CD14-positive monocyte (primary cell): ENCODE measurements at regions not wholly inside any gene's neighbourhood (a gene's known extent, or its start where the extent isn't known, plus 50 kb on each side); places are given as distances from the start of the nearest gene placed in this dataset.

ENCODE experiments used
- DNase-seq, 3 donors: peaks; one replicate each; pipeline ENCODE4 v3.0.0-alpha.2; 2011 to 2022
- H2AFZ ChIP-seq: 2 replicates; pipeline ENCODE4 v1.6.0; 2012; ENCODE audit warnings: mild to moderate bottlenecking, low read depth, low read length, inconsistent platforms; ENCODE audit not compliant: insufficient read depth, poor library complexity, severe bottlenecking
- H3K27ac ChIP-seq, 2 donors: 1 replicate in 1 of 2; 2 replicates in 1 of 2; pipeline ENCODE4 v1.5.1; 2012 to 2013; ENCODE audit warnings: low read length in 2 of 2, control low read depth in 1 of 2, inconsistent platforms in 1 of 2, low read depth in 1 of 2, mild to moderate bottlenecking in 1 of 2
- H3K27me3 ChIP-seq, 2 donors: one replicate each; pipeline versions ENCODE4 v1.6.0 to v1.6.1; 2011 to 2013; ENCODE audit warnings: low read length in 2 of 2; ENCODE audit not compliant: control insufficient read depth in 2 of 2, insufficient read depth in 2 of 2
- H3K36me3 ChIP-seq, 2 donors: replicated peaks in 1 of 2; 1 replicate in 1 of 2; 2 replicates in 1 of 2; pipeline versions ENCODE4 v1.5.1 to v1.6.1; 2012 to 2013; ENCODE audit warnings: low read length in 2 of 2, control low read depth in 1 of 2, inconsistent platforms in 1 of 2, mild to moderate bottlenecking in 1 of 2; ENCODE audit not compliant: insufficient read depth in 2 of 2, control insufficient read depth in 1 of 2
- H3K4me1 ChIP-seq, 2 donors: 1 replicate in 1 of 2; 2 replicates in 1 of 2; pipeline versions ENCODE4 v1.5.1 to v1.6.1; 2012 to 2013; ENCODE audit warnings: low read length in 2 of 2, control low read depth in 1 of 2, inconsistent platforms in 1 of 2, mild to moderate bottlenecking in 1 of 2, moderate library complexity in 1 of 2; ENCODE audit not compliant: insufficient read depth in 2 of 2, control insufficient read depth in 1 of 2
- H3K4me2 ChIP-seq: replicated peaks from 2 replicates; pipeline ENCODE3; 2012; ENCODE audit warnings: low read length, moderate library complexity, mild to moderate bottlenecking; ENCODE audit not compliant: poor library complexity, severe bottlenecking; ENCODE audit errors: extremely low read depth
- H3K4me3 ChIP-seq, 3 experiments: fragments of 200-600 bp in 1 of 3; sonication (generic) in 1 of 3; replicated peaks in 1 of 3; 1 replicate in 2 of 3; 2 replicates in 1 of 3; pipeline ENCODE4 v1.5.1; 2011 to 2013; ENCODE audit warnings: low read length in 3 of 3, mild to moderate bottlenecking in 3 of 3, control low read depth in 2 of 3, low read depth in 2 of 3, inconsistent platforms in 1 of 3, moderate library complexity in 1 of 3
- H3K79me2 ChIP-seq: 2 replicates; pipeline ENCODE4 v1.6.0; 2012; ENCODE audit warnings: mild to moderate bottlenecking, control low read depth, inconsistent platforms, low read length, moderate library complexity; ENCODE audit not compliant: insufficient read depth
- H3K9ac ChIP-seq: 2 replicates; pipeline ENCODE4 v1.6.0; 2017; ENCODE audit warnings: low read length, mild to moderate bottlenecking; ENCODE audit not compliant: insufficient read depth, poor library complexity, severe bottlenecking
- H3K9me3 ChIP-seq, 2 donors: replicated peaks in 1 of 2; 1 replicate in 1 of 2; 2 replicates in 1 of 2; pipeline versions ENCODE4 v1.5.1 to v1.6.1; 2012 to 2013; ENCODE audit warnings: low read length in 2 of 2, control low read depth in 1 of 2; ENCODE audit not compliant: control insufficient read depth in 1 of 2, insufficient read depth in 1 of 2
- H4K20me1 ChIP-seq: 2 replicates; pipeline ENCODE4 v1.6.0; 2012; ENCODE audit warnings: mild to moderate bottlenecking, low read length, control low read depth, moderate library complexity; ENCODE audit not compliant: insufficient read depth
- H3K27ac Mint-ChIP-seq, 7 donors: one replicate each; pipeline ENCODE4 v1.8.0; 2020; ENCODE audit warnings: mild to moderate bottlenecking in 7 of 7, mixed read lengths in 7 of 7, moderate library complexity in 6 of 7, inconsistent platforms in 2 of 7
- H3K27me3 Mint-ChIP-seq, 3 donors: one replicate each; pipeline ENCODE4 v1.8.0; 2021 to 2022; ENCODE audit warnings: low read depth in 3 of 3, mild to moderate bottlenecking in 3 of 3, mixed read lengths in 3 of 3, moderate library complexity in 3 of 3, inconsistent platforms in 1 of 3
- H3K36me3 Mint-ChIP-seq, 2 donors: one replicate each; pipeline ENCODE4 v1.8.0; 2020; ENCODE audit warnings: mixed read lengths in 2 of 2, inconsistent platforms in 1 of 2, mild to moderate bottlenecking in 1 of 2
- H3K4me1 Mint-ChIP-seq: one replicate; pipeline ENCODE4 v1.8.0; 2020; ENCODE audit warnings: mild to moderate bottlenecking, mixed read lengths
- H3K4me3 Mint-ChIP-seq, 2 donors: one replicate each; pipeline ENCODE4 v1.8.0; 2020; ENCODE audit warnings: mild to moderate bottlenecking in 2 of 2, mixed read lengths in 2 of 2, moderate library complexity in 1 of 2
- H3K9me3 Mint-ChIP-seq, 7 donors: one replicate each; pipeline ENCODE4 v1.8.0; 2020 to 2022; ENCODE audit warnings: mixed read lengths in 7 of 7, mild to moderate bottlenecking in 6 of 7, moderate library complexity in 6 of 7, inconsistent platforms in 2 of 7
- CTCF ChIP-seq: fragments of 200-600 bp; IDR thresholded peaks from one replicate; pipeline ENCODE4 v1.8.0; 2022; ENCODE audit warnings: antibody characterized with exemption, mild to moderate bottlenecking
- WGBS: methylation state at CpG from one replicate; pipeline ENCODE4 v1.1.5; 2013; ENCODE audit warnings: missing lambda C conversion rate; ENCODE audit not compliant: insufficient coverage; 5-methylcytosine and 5-hydroxymethylcytosine counted together
- intact Hi-C, 2 donors: fragments of 100-400 bp; cut with micrococcal nuclease; formaldehyde crosslinking; loops; one replicate each; pipeline versions ENCODE4 v1.15.0 to v1.15.1; 2023

- Histone ChIP-seq H3K36me3 (no peaks in the 10 kb centered on the region), H3K4me3 (no peak overlapping the region), H4K20me1 (no peaks in the 10 kb centered on the region), H2AFZ (no peak overlapping the region), H3K27me3 (no peaks in the 10 kb centered on the region), H3K9ac (no peak overlapping the region), H3K4me1 (no peaks in the 10 kb centered on the region), H3K9me3 (peaks cover 0 to 2% of the 10 kb centered on the region in 2 donors), H3K4me2 (no peak overlapping the region), H3K27ac (no peak overlapping the region), H3K79me2 (no peaks in the 10 kb centered on the region)
- WGBS: 89% methylated on average over 3 of the region's 3 CpGs
- intact Hi-C loops: no loop called here
- no peak for TF ChIP-seq CTCF
- H3K4me1 Mint-ChIP-seq: no peaks in the 10 kb centered on the region
- H3K27ac Mint-ChIP-seq: no peak overlapping the region
- DNase-seq: no peak
- peaks cover 3 to 25% (median 10%) of the 10 kb centered on the region in 7 donors for H3K9me3 Mint-ChIP-seq
- no peak overlapping the region for H3K4me3 Mint-ChIP-seq
- peaks cover 0 to 2% (median 1%) of the 10 kb centered on the region in 3 donors for H3K27me3 Mint-ChIP-seq
- no peaks in the 10 kb centered on the region for H3K36me3 Mint-ChIP-seq
Measured at GRCh38 chr12:128047266-128048060, 219.5 kb upstream of the TMEM132C start.

GRCh38 chr12:128052331-128052730 lies 214.6 kb upstream of the TMEM132C start:
- Mint-ChIP-seq H3K4me3 (no peak overlapping the region), H3K27me3 (peaks cover 0 to 4% (median 0%) of the 10 kb centered on the region in 3 donors), H3K9me3 (peaks cover 0 to 14% (median 4%) of the 10 kb centered on the region in 7 donors), H3K36me3 (no peaks in the 10 kb centered on the region), H3K4me1 (no peaks in the 10 kb centered on the region), H3K27ac (no peak overlapping the region)
- H3K4me1 ChIP-seq: no peaks in the 10 kb centered on the region
- H3K4me3 ChIP-seq: no peak overlapping the region
- H3K79me2 ChIP-seq: no peaks in the 10 kb centered on the region
- H4K20me1 ChIP-seq: no peaks in the 10 kb centered on the region
- no peak overlapping the region for H2AFZ ChIP-seq
- H3K36me3 ChIP-seq: no peaks in the 10 kb centered on the region
- DNase-seq: no peak
- H3K9ac ChIP-seq: no peak overlapping the region
- H3K4me2 ChIP-seq: no peak overlapping the region
- no peak for TF ChIP-seq CTCF
- WGBS: 100% methylated on average over 1 of the region's 8 CpGs
- H3K27ac ChIP-seq: no peak overlapping the region
- intact Hi-C loops: no loop called here
- H3K9me3 ChIP-seq: no peaks in the 10 kb centered on the region
- no peaks in the 10 kb centered on the region for H3K27me3 ChIP-seq
